T1000 (cell line): ENCODE measurements at regions not wholly inside any gene's neighbourhood (a gene's known extent, or its start where the extent isn't known, plus 50 kb on each side); places are given as distances from the start of the nearest gene placed in this dataset.

Experiments
- DNase-seq: peaks from one replicate; lab custom pipeline; 2025; ENCODE audit warnings: mixed read lengths; lab: John Stamatoyannopoulos, UW

GRCh38 chr2:239762106-239762505 is 263.0 kb downstream of the NDUFA10 start:
- DNase-seq, result no peak

- DNase-seq, result no peak
Measured at GRCh38 chr2:239760596-239760995, 264.5 kb downstream of the NDUFA10 start.

GRCh38 chr2:239758279-239758877 is 266.8 kb downstream of the NDUFA10 start:
- DNase-seq, result peak; percentile 31

GRCh38 chr2:239756790-239757760 is 268.1 kb downstream of the NDUFA10 start:
- DNase-seq, result no peak

- no peak for DNase-seq
Measured at GRCh38 chr2:239756031-239756789, 268.9 kb downstream of the NDUFA10 start.

GRCh38 chr2:239753401-239753837 is 271.7 kb downstream of the NDUFA10 start:
- DNase-seq, result no peak

GRCh38 chr2:239752951-239753350 is 272.2 kb downstream of the NDUFA10 start:
- no peak for DNase-seq

GRCh38 chr2:239751679-239752355 is 273.3 kb downstream of the NDUFA10 start:
- DNase-seq, result no peak

- no peak for DNase-seq
Measured at GRCh38 chr2:239750929-239751678, 274.0 kb downstream of the NDUFA10 start.

- DNase-seq, result no peak
Measured at GRCh38 chr2:239750045-239750835, 274.9 kb downstream of the NDUFA10 start.

- no peak for DNase-seq
Measured at GRCh38 chr2:239749272-239749873, 275.8 kb downstream of the NDUFA10 start.

- DNase-seq, result no peak
Measured at GRCh38 chr2:239748811-239749210, 276.3 kb downstream of the NDUFA10 start.

- no peak for DNase-seq
Measured at GRCh38 chr2:239747771-239748170, 277.4 kb downstream of the NDUFA10 start.

- no peak for DNase-seq
Measured at GRCh38 chr2:239747274-239747673, 277.9 kb downstream of the NDUFA10 start.

- no peak for DNase-seq
Measured at GRCh38 chr2:239746559-239747246, 278.4 kb downstream of the NDUFA10 start.

- no peak for DNase-seq
Measured at GRCh38 chr2:239745386-239746227, 279.5 kb downstream of the NDUFA10 start.

GRCh38 chr2:239744706-239745340 is 280.3 kb downstream of the NDUFA10 start:
- no peak for DNase-seq

- no peak for DNase-seq
Measured at GRCh38 chr2:239743206-239743605, 281.9 kb downstream of the NDUFA10 start.
